ENCODE measurements at regions not wholly inside any gene's neighbourhood (a gene's known extent, or its start where the extent isn't known, plus 50 kb on each side); places are given as distances from the start of the nearest gene placed in this dataset.

DNA sequence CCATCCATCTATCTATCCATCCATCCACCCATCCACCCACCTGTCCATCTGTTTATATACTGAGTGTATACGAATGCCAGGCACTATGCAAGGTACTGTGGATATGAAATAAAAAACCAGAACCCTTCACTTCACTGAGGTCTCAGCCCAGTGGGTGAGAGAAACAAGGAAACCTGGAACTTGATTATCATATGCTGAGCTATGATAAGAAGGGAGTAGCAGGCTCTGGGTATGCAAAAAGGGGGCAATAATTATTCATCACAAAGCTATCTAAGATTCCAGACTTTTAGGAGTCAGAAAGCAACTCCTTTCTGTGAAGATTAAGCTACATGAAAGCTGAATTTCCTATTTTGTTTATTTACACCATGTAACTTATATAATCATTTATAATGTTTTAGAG lies 327.7 kb upstream of the IL12A start:
- no peaks in the 10 kb centered on the region for H3F3A ChIP-seq (replicated peaks; ENCODE audit: insufficient read depth)
- H3K4me1 ChIP-seq (ENCODE audit: control insufficient read depth in 1 of 2, insufficient read depth in 2 of 2, low read depth in 1 of 2, low read length in 1 of 2): peaks cover 0 to 5% of the 10 kb centered on the region in 2 experiments; a peak in 1 of 4 replicates
- no peak for DNase-seq
- ChIA-PET CTCF (interaction anchor here (1.1 kb wide), 1 partner anchor 12 kb away, joined by 3 read pairs; no protein-coding TSS in a partner anchor), POLR2A (interaction anchor here (0.6 kb wide), 1 partner anchor 470 kb away, joined by 3 read pairs; no protein-coding TSS in a partner anchor)
- no peak for TF ChIP-seq YY1 (IDR thresholded peaks at IDR 0.05; ENCODE audit: low read depth)
- no peak for TF ChIP-seq MXI1 (IDR thresholded peaks at IDR 0.05; ENCODE audit: low read depth, low read length)
- TF ChIP-seq NFIC (IDR thresholded peaks at IDR 0.05; ENCODE audit: borderline replicate concordance): no peak
- TF ChIP-seq, protein P1, sequence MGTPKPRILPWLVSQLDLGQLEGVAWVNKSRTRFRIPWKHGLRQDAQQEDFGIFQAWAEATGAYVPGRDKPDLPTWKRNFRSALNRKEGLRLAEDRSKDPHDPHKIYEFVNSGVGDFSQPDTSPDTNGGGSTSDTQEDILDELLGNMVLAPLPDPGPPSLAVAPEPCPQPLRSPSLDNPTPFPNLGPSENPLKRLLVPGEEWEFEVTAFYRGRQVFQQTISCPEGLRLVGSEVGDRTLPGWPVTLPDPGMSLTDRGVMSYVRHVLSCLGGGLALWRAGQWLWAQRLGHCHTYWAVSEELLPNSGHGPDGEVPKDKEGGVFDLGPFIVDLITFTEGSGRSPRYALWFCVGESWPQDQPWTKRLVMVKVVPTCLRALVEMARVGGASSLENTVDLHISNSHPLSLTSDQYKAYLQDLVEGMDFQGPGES (IDR thresholded peaks at IDR 0.05; ENCODE audit: low read depth, low read length): no peak
- TF ChIP-seq TAF1 (IDR thresholded peaks at IDR 0.05; ENCODE audit: borderline replicate concordance, low read depth, low read length): no peak
- no peak for TF ChIP-seq SIN3A (IDR thresholded peaks at IDR 0.05; ENCODE audit: borderline replicate concordance, low read depth, low read length)
- TF ChIP-seq RAD21 (IDR thresholded peaks at IDR 0.05; ENCODE audit: low read length): no peak
- TF ChIP-seq RFX5 (IDR thresholded peaks at IDR 0.05; ENCODE audit: low read length): no peak
- TF ChIP-seq FOXJ3 (CRISPR knock-in tag; IDR thresholded peaks at IDR 0.05): no peak
- TF ChIP-seq, protein P2, sequence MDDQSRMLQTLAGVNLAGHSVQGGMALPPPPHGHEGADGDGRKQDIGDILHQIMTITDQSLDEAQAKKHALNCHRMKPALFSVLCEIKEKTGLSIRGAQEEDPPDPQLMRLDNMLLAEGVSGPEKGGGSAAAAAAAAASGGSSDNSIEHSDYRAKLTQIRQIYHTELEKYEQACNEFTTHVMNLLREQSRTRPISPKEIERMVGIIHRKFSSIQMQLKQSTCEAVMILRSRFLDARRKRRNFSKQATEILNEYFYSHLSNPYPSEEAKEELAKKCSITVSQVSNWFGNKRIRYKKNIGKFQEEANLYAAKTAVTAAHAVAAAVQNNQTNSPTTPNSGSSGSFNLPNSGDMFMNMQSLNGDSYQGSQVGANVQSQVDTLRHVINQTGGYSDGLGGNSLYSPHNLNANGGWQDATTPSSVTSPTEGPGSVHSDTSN (IDR thresholded peaks at IDR 0.05): no peak
- 27% methylated on average over 1 of the region's 1 CpG for whole genome bisulfite sequencing (ENCODE audit: low lambda C conversion rate)
- H4K20me1 ChIP-seq (ENCODE audit: insufficient read depth): no peaks in the 10 kb centered on the region
- no peaks in the 10 kb centered on the region for H3K79me2 ChIP-seq (ENCODE audit: insufficient read depth)
- no peak overlapping the region for H3K9ac ChIP-seq
- no peak overlapping the region for H2AFZ ChIP-seq (ENCODE audit: low read depth)
- H3K4me3 ChIP-seq (ENCODE audit: low read depth in 2 of 2, low read length in 1 of 2): no peak overlapping the region
- H3K36me3 ChIP-seq (replicated peaks in 1 of 2; ENCODE audit: control insufficient read depth in 1 of 2, insufficient read depth in 2 of 2, low read length in 1 of 2): no peaks in the 10 kb centered on the region
- no peaks in the 10 kb centered on the region for H3K9me2 ChIP-seq
- H3K27ac ChIP-seq (ENCODE audit: low read depth in 2 of 2, low read length in 1 of 2): no peak overlapping the region
- H3K4me2 ChIP-seq: no peak overlapping the region
- H3K9me3 ChIP-seq: no peaks in the 10 kb centered on the region
- H3K27me3 ChIP-seq (ENCODE audit: insufficient read depth): no peaks in the 10 kb centered on the region

DNA sequence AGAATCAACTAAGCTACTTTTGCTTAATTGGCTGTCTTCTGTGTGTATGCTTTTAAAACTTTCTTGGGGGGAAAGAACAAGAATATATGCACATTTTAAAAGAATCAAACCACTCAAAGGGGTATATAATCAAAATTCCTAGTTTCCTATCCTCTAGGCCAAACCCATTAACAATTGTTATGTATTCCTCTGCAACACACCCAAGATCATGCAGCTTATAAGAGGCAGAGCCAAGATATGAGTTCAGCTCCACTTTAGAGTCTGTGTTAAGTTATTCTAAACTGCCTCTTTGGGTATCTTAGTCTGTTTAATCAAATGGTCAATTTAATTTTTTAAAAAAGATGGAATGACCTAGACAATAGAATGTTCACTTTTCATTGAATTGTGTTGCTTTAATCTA lies 326.1 kb upstream of the IL12A start:
- Histone ChIP-seq H3K4me1 (ENCODE audit: control insufficient read depth in 1 of 2, insufficient read depth in 2 of 2, low read depth in 1 of 2, low read length in 1 of 2) (peaks cover 0 to 2% of the 10 kb centered on the region in 2 experiments; a peak in 1 of 4 replicates), H3K79me2 (ENCODE audit: insufficient read depth) (no peaks in the 10 kb centered on the region), H3F3A (replicated peaks; ENCODE audit: insufficient read depth) (no peaks in the 10 kb centered on the region), H3K36me3 (replicated peaks in 1 of 2; ENCODE audit: control insufficient read depth in 1 of 2, insufficient read depth in 2 of 2, low read length in 1 of 2) (no peaks in the 10 kb centered on the region), H2AFZ (ENCODE audit: low read depth) (no peak overlapping the region), H3K9ac (no peak overlapping the region), H4K20me1 (ENCODE audit: insufficient read depth) (no peaks in the 10 kb centered on the region), H3K9me3 (no peaks in the 10 kb centered on the region), H3K9me2 (no peaks in the 10 kb centered on the region), H3K4me2 (no peak overlapping the region), H3K27ac (ENCODE audit: low read depth in 2 of 2, low read length in 1 of 2) (no peak overlapping the region), H3K27me3 (ENCODE audit: insufficient read depth) (no peaks in the 10 kb centered on the region), H3K4me3 (ENCODE audit: low read depth in 2 of 2, low read length in 1 of 2) (no peak overlapping the region)
- POLR2A ChIA-PET: no interaction called here
- no peak for TF ChIP-seq GABPA (IDR thresholded peaks at IDR 0.05; ENCODE audit: low read depth)
- no peak for TF ChIP-seq RCOR1 (IDR thresholded peaks at IDR 0.05; ENCODE audit: low read length)
- TF ChIP-seq RAD21 (IDR thresholded peaks at IDR 0.05; ENCODE audit: low read length): no peak
- no peak for TF ChIP-seq FOXM1 (IDR thresholded peaks at IDR 0.05; ENCODE audit: low read depth)
- DNase-seq: no peak
- CTCF ChIA-PET: interaction anchor here (1.0 to 1.2 kb wide), 2 partner anchors 104 to 114 kb away, joined by 3 read pairs; no protein-coding TSS in a partner anchor
